ENCODE measurements at regions not wholly inside any gene's neighbourhood (a gene's known extent, or its start where the extent isn't known, plus 50 kb on each side); places are given as distances from the start of the nearest gene placed in this dataset.
A peak's percentile ranks its signal among the peaks of the same experiment; 100 is the strongest.
"Not testable (repeated sequence)": the region's sequence is repeated elsewhere in the genome, so short reads cannot be mapped to it uniquely, and the experiment has no call there.

DNA sequence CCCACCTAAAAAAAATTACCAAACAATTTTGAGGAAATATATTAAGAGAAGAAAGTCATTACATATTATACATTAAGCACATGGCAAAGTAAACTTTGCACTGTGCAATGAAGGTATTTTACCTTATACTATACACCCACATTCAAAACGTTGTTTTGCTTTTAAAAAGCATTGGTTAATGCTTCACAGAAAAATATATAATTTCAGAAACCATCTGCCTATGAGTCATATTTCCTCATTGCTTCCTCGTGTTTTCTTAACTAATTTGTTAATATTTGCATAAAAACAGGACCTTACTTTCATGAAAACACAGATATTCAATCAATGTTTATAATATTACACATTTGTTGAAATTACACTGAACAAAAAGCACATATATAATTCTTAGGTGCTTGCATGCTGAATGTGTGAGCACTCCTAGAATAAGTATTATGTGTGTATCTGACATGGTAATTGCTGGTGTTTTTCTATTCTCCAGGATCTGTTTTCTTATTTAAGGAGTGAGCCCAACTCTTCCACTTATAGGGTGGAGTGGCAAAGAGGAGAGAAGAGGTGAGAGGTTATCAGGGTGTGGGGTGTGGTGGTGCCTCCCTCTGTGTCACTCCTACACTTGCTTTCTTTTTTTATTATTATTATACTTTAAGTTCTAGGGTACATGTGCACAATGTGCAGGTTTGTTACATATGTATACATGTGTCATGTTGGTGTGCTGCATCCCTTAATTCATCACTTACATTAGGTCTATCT is 95.1 kb upstream of the IQCM start:
- ChIA-PET POLR2A (no interaction called here), CTCF (no interaction called here)
- no peak overlapping the region for H3K4me3 Mint-ChIP-seq
- intact Hi-C loops (cut with micrococcal nuclease): no loop called here
- no peaks in the 10 kb centered on the region for H3K4me1 Mint-ChIP-seq
- no peak for ATAC-seq (ENCODE audit: low read depth)
- H3K9me3 Mint-ChIP-seq: no peaks in the 10 kb centered on the region
- TF ChIP-seq, protein P1, sequence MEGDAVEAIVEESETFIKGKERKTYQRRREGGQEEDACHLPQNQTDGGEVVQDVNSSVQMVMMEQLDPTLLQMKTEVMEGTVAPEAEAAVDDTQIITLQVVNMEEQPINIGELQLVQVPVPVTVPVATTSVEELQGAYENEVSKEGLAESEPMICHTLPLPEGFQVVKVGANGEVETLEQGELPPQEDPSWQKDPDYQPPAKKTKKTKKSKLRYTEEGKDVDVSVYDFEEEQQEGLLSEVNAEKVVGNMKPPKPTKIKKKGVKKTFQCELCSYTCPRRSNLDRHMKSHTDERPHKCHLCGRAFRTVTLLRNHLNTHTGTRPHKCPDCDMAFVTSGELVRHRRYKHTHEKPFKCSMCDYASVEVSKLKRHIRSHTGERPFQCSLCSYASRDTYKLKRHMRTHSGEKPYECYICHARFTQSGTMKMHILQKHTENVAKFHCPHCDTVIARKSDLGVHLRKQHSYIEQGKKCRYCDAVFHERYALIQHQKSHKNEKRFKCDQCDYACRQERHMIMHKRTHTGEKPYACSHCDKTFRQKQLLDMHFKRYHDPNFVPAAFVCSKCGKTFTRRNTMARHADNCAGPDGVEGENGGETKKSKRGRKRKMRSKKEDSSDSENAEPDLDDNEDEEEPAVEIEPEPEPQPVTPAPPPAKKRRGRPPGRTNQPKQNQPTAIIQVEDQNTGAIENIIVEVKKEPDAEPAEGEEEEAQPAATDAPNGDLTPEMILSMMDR (IDR thresholded peaks at IDR 0.05): no peak
- H3K36me3 Mint-ChIP-seq (ENCODE audit: low read depth): no peaks in the 10 kb centered on the region
- DNase-seq: no peak
- no peak overlapping the region for H3K27ac Mint-ChIP-seq
- peaks cover 1% of the 10 kb centered on the region for H3K27me3 Mint-ChIP-seq

DNA sequence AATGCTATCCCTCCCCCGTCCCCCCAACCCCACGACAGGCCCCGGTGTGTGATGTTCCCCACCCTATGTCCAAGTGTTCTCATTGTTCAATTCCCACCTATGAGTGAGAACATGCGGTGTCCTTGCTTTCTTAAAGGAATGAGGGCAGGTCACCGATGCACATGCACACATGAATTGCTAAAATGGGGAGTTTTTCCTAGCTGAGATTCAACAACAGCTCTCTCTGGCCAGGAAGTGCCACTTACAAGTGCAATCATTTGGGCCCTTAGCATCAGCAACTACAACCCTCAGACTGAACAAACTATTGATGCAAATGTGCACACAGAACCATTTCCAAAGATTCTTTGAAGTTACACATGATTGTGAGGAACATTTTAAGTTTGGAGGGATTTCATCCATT is 95.7 kb upstream of the IQCM start:
- intact Hi-C loops (cut with micrococcal nuclease): no loop called here
- Mint-ChIP-seq H3K9me3 (no peaks in the 10 kb centered on the region), H3K27me3 (peaks cover 1% of the 10 kb centered on the region), H3K4me3 (no peak overlapping the region), H3K4me1 (no peaks in the 10 kb centered on the region), H3K36me3 (ENCODE audit: low read depth) (no peaks in the 10 kb centered on the region), H3K27ac (no peak overlapping the region)
- DNase-seq (no peak), ATAC-seq (ENCODE audit: low read depth) (no peak)
- ChIA-PET POLR2A (no interaction called here), CTCF (no interaction called here)
- TF ChIP-seq, protein P1 (IDR thresholded peaks at IDR 0.05): no peak

DNA sequence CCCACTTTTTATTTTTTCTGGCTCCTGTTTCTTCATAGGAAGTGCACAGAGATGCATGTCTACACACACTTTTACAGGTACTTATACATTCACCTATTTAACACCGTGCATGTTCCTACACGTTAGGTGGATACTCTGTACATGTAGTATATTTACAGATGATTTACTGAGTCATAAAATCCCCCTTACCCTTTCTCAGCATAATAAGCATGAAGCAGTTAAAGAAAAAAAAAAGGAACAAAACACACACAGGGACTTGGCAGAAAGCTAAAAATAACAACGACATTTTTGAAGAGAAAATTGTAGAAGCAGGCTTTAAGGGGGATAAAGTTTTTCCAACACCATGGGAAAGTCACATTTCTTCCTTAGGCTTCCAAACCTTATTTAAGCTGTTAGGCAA is 96.4 kb upstream of the IQCM start:
- H3K9me3 Mint-ChIP-seq: no peaks in the 10 kb centered on the region
- CTCF ChIA-PET: no interaction called here
- ATAC-seq (ENCODE audit: low read depth) (no peak), DNase-seq (no peak)
- no peaks in the 10 kb centered on the region for H3K36me3 Mint-ChIP-seq (ENCODE audit: low read depth)
- intact Hi-C loops (cut with micrococcal nuclease): no loop called here
- peaks cover 1% of the 10 kb centered on the region for H3K27me3 Mint-ChIP-seq
- H3K27ac Mint-ChIP-seq: no peak overlapping the region
- POLR2A ChIA-PET: no interaction called here
- TF ChIP-seq, protein P1 (IDR thresholded peaks at IDR 0.05): no peak
- H3K4me1 Mint-ChIP-seq: no peaks in the 10 kb centered on the region
- no peak overlapping the region for H3K4me3 Mint-ChIP-seq

DNA sequence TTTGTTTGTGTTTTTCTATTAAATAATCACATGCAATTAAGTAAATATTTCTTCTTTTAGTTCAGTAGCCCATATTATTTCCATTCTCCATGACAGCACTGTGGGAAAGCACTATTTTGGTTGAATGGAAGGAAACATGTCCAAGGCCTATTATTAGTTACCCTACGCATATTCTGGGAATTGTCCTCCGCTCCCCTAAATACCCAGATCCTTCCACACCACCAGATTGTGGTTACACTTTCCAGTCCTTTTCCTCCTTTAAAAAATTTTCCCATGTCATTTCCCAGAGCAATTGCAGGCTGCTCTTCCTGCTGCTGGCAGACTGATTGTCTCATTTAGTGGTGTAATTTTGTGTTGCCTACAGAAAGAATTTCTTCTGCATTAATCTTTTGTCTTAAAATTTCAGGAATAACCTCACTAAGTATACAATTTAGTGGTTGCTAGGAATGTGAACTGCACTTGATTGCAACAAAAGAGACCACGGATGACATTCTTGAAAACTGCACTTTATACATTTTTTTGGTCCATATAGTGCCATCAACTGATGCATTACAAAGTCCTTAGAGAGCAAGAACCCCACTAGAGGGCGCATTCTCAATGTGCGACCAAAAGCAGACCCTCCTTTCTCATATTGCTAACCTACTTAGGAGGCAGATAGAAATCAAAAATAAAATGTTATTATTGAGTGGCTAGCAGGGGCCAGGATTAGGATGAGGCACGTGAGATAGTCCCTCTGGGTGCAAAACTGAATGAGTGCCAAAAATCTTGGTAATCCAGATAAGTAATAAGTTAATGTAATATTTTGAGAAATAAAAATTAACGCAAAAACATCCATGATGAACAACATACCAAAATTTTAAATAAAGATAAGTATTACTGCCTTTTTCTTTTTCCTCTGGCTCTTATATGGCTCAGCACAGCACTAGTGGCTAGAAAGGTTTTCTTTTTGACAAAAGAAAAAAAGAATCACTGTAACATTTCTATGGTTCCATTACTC is 98.8 kb upstream of the IQCM start:
- no peak for DNase-seq
- Mint-ChIP-seq H3K27ac (no peak overlapping the region), H3K36me3 (ENCODE audit: low read depth) (no peaks in the 10 kb centered on the region), H3K4me1 (no peaks in the 10 kb centered on the region), H3K9me3 (no peaks in the 10 kb centered on the region), H3K27me3 (peaks cover 1% of the 10 kb centered on the region), H3K4me3 (no peak overlapping the region)
- TF ChIP-seq, protein P1 (IDR thresholded peaks at IDR 0.05): peak; percentile 39
- POLR2A ChIA-PET: no interaction called here
- intact Hi-C loops (cut with micrococcal nuclease): no loop called here
- CTCF ChIA-PET: no interaction called here
- ATAC-seq (ENCODE audit: low read depth): no peak

DNA sequence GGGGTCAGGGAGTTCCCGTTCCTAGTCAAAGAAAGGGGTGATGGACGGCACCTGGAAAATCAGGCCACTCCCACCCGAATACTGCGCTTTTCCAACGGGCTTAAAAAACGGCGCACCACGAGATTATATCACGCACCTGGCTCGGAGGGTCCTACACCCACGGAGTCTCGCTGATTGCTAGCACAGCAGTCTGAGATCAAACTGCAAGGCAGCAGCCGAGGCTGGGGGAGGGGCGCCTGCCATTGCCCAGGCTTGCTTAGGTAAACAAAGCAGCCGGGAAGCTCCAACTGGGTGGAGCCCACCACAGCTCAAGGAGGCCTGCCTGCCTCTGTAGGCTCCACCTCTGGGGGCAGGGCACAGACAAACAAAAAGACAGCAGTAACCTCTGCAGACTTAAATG is 100.1 kb upstream of the IQCM start:
- H3K27me3 Mint-ChIP-seq; CTCF ChIA-PET; H3K36me3 Mint-ChIP-seq (ENCODE audit: low read depth); DNase-seq; intact Hi-C loops (cut with micrococcal nuclease); H3K27ac Mint-ChIP-seq; H3K4me3 Mint-ChIP-seq; H3K4me1 Mint-ChIP-seq; H3K9me3 Mint-ChIP-seq; POLR2A ChIA-PET; ATAC-seq (ENCODE audit: low read depth): not testable (repeated sequence)
